HepG2 (cell line): ENCODE measurements at regions not wholly inside any gene's neighbourhood (a gene's known extent, or its start where the extent isn't known, plus 50 kb on each side); places are given as distances from the start of the nearest gene placed in this dataset.

ENCODE experiments used
- ATAC-seq: fragments of 200-7000 bp; cut with Tn5 transposase; 3 replicates; pipeline ENCODE4 v1.9.1; 2020; ENCODE audit warnings: mild to moderate bottlenecking, moderate library complexity
- BruUV-seq: library from RNA; stranded (reverse); fragments of 400-500 nt; replicated peaks from 2 replicates; lab custom pipeline; 2021; lab: Mats Ljungman, UMichigan
- CTCF ChIA-PET: fragments of 300-600 bp; formaldehyde crosslinking; extraction: SDS; loops from one replicate; lab custom pipeline; 2021; ENCODE audit warnings: low total read pairs, inconsistent platforms, low intra/inter-chr PET ratio; lab: Yijun Ruan, JAX
- POLR2A ChIA-PET: fragments of 350-600 bp; sonication (Branson Sonifier 250); formaldehyde crosslinking; loops from one replicate; lab custom pipeline; 2020; ENCODE audit warnings: antibody characterized with exemption, inconsistent platforms; lab: Yijun Ruan, JAX
- DNase-seq: peaks from one replicate; pipeline ENCODE4 v3.0.0-alpha.2; 2015; ENCODE audit warnings: low spot score
- FAIRE-seq: peaks from 3 replicates; lab custom pipeline; 2011; peaks lifted over from hg19 to GRCh38; lab: Jason Lieb, UNC
- H2AFZ ChIP-seq: one replicate; pipeline ENCODE4 v1.6.1; 2011; ENCODE audit warnings: low read length, inconsistent platforms
- H3K27ac ChIP-seq: fragments of 300-600 bp; 3 replicates; pipeline ENCODE4 v1.8.0; 2011; ENCODE audit warnings: mixed run types, mild to moderate bottlenecking, mixed read lengths, low read length, inconsistent platforms; ENCODE audit not compliant: insufficient read depth; ENCODE audit errors: extremely low read length
- H3K27me3 ChIP-seq, 2 experiments: fragments of 200-600 bp in 1 of 2; 2 replicates in 1 of 2; 3 replicates in 1 of 2; pipeline versions ENCODE4 v1.6.0 to v1.8.0; 2011; ENCODE audit warnings: low read length in 2 of 2, mild to moderate bottlenecking in 2 of 2, moderate library complexity in 2 of 2, inconsistent platforms in 1 of 2; ENCODE audit not compliant: insufficient read depth in 2 of 2, control insufficient read depth in 1 of 2
- H3K36me3 ChIP-seq, 2 experiments: fragments of 200-600 bp in 1 of 2; replicated peaks in 1 of 2; 2 replicates in 1 of 2; 3 replicates in 1 of 2; pipeline versions ENCODE4 v1.5.1 to v1.8.0; 2011; ENCODE audit warnings: low read length in 2 of 2, inconsistent platforms in 1 of 2; ENCODE audit not compliant: insufficient read depth in 2 of 2, control insufficient read depth in 1 of 2
- H3K4me1 ChIP-seq: 2 replicates; pipeline ENCODE4 v1.5.1; 2012; ENCODE audit warnings: low read length, inconsistent platforms; ENCODE audit not compliant: insufficient read depth
- H3K4me2 ChIP-seq: 2 replicates; pipeline ENCODE4 v1.6.0; 2011; ENCODE audit warnings: low read depth, low read length, inconsistent platforms
- H3K4me3 ChIP-seq, 3 experiments: fragments of 200-600 bp in 1 of 3; sonication (generic), shearing (Covaris generic) in 1 of 3; replicated peaks in 1 of 3; 2 replicates each; pipeline ENCODE4 v1.5.1; 2011 to 2016; ENCODE audit warnings: low read length in 3 of 3, inconsistent platforms in 2 of 3, low read depth in 2 of 3, mild to moderate bottlenecking in 2 of 3, control low read depth in 1 of 3, mixed read lengths in 1 of 3; ENCODE audit not compliant: insufficient read depth in 1 of 3
- H3K79me2 ChIP-seq: one replicate; pipeline ENCODE4 v1.6.1; 2011; ENCODE audit warnings: low read length, inconsistent platforms; ENCODE audit not compliant: insufficient read depth
- H3K9ac ChIP-seq: 2 replicates; pipeline ENCODE4 v1.6.0; 2011; ENCODE audit warnings: mild to moderate bottlenecking, low read depth, low read length, inconsistent platforms; ENCODE audit not compliant: insufficient read depth
- H3K9me3 ChIP-seq: 2 replicates; pipeline ENCODE4 v1.5.1; 2012; ENCODE audit warnings: mild to moderate bottlenecking, low read length
- H4K20me1 ChIP-seq: 2 replicates; pipeline ENCODE4 v1.6.0; 2011; ENCODE audit warnings: inconsistent platforms, mild to moderate bottlenecking, low read length, moderate library complexity; ENCODE audit not compliant: insufficient read depth
- ETV5 ChIP-seq: IDR thresholded peaks from 2 replicates; pipeline ENCODE4 v1.6.1; 2018; ENCODE audit warnings: missing biosample characterization, missing genetic modification reagents, inconsistent platforms, borderline replicate concordance
- GMEB1 ChIP-seq: sonication (generic); formaldehyde crosslinking; IDR thresholded peaks from 2 replicates; pipeline ENCODE4 v1.5.1; 2020; ENCODE audit warnings: missing genetic modification reagents, mild to moderate bottlenecking, borderline replicate concordance
- KMT2A ChIP-seq: sonication (generic); formaldehyde crosslinking; IDR thresholded peaks from 2 replicates; pipeline ENCODE4 v1.4.0; 2020; ENCODE audit warnings: missing genetic modification reagents
- LRRFIP1 ChIP-seq: sonication (generic); formaldehyde crosslinking; conservative IDR thresholded peaks from 2 replicates; pipeline ENCODE4 v1.4.0; 2020; ENCODE audit warnings: missing genetic modification reagents
- MNT ChIP-seq: fragments of 450-650 bp; IDR thresholded peaks from 2 replicates; pipeline ENCODE4 v1.6.1; 2016
- NCOA5 ChIP-seq: sonication (generic); formaldehyde crosslinking; IDR thresholded peaks from 2 replicates; pipeline ENCODE4 v1.4.0; 2020; ENCODE audit warnings: missing genetic modification reagents
- NFYC ChIP-seq: IDR thresholded peaks from 2 replicates; pipeline ENCODE4 v1.6.1; 2016; ENCODE audit warnings: missing genetic modification reagents, missing compliant biosample characterization
- PBX2 ChIP-seq: IDR thresholded peaks from 2 replicates; pipeline ENCODE4 v1.6.1; 2016; ENCODE audit warnings: control low read depth
- RFX1 ChIP-seq: fragments of 450-650 bp; IDR thresholded peaks from 2 replicates; pipeline ENCODE4 v1.6.1; 2017
- SUZ12 ChIP-seq: fragments of 150-350 bp; IDR thresholded peaks from 2 replicates; pipeline ENCODE4 v1.6.1; 2014; ENCODE audit warnings: low read depth, low read length
- ZBTB1 ChIP-seq: sonication (generic); formaldehyde crosslinking; IDR thresholded peaks from 2 replicates; pipeline ENCODE4 v1.4.0; 2020; ENCODE audit warnings: missing genetic modification reagents, borderline replicate concordance
- ZBTB37 ChIP-seq: sonication (generic); formaldehyde crosslinking; IDR thresholded peaks from 2 replicates; pipeline ENCODE4 v1.4.0; 2020; ENCODE audit warnings: mild to moderate bottlenecking, missing genetic modification reagents
- ZNF33A ChIP-seq: sonication (generic); formaldehyde crosslinking; IDR thresholded peaks from 2 replicates; pipeline ENCODE4 v1.5.1; 2020; ENCODE audit warnings: missing genetic modification reagents, mild to moderate bottlenecking, moderate library complexity, borderline replicate concordance
- ZNF703 ChIP-seq: sonication (generic); formaldehyde crosslinking; IDR thresholded peaks from 2 replicates; pipeline ENCODE4 v1.5.1; 2020; ENCODE audit warnings: missing genetic modification reagents, mild to moderate bottlenecking, moderate library complexity, borderline replicate concordance
- WGBS: methylation state at CpG from one replicate; pipeline ENCODE4 v1.1.6; 2017; ENCODE audit warnings: low lambda C conversion rate; 5-methylcytosine and 5-hydroxymethylcytosine counted together
- in situ Hi-C: cut with HindIII; loops from 2 replicates; pipeline ENCODE4 v1.10.0; 2017; ENCODE audit warnings: low pct_unique_long_range_greater_than_20kb; ENCODE audit not compliant: extremely low pct_ligation_motif_present
- intact Hi-C: fragments of 100-400 bp; cut with micrococcal nuclease; formaldehyde crosslinking; loops from one replicate; pipeline ENCODE4 v1.10.0; 2022; ENCODE audit not compliant: unreplicated experiment

- no peak overlapping the region for H3K9ac ChIP-seq
- no peak overlapping the region for H2AFZ ChIP-seq
- H4K20me1 ChIP-seq = no peaks in the 10 kb centered on the region
- 4% methylated on average over 1 of the region's 1 CpG for WGBS
- BruUV-seq = no TSS peak
- DNase-seq (no peak), FAIRE-seq (no peak), ATAC-seq (no peak)
- H3K4me3 ChIP-seq = no peak overlapping the region
- TF ChIP-seq LRRFIP1 (CRISPR knock-in tag) (no peak), GMEB1 (CRISPR knock-in tag) (no peak), NFYC (CRISPR knock-in tag) (no peak), MNT (no peak), KMT2A (no peak), PBX2 (CRISPR knock-in tag) (no peak), ZNF703 (no peak), ZBTB1 (CRISPR knock-in tag) (no peak), ZBTB37 (CRISPR knock-in tag) (no peak), RFX1 (no peak), ZNF33A (CRISPR knock-in tag) (no peak), NCOA5 (CRISPR knock-in tag) (no peak), SUZ12 (no peak), ETV5 (CRISPR knock-in tag) (no peak)
- H3K36me3 ChIP-seq = no peaks in the 10 kb centered on the region
- H3K9me3 ChIP-seq = no peaks in the 10 kb centered on the region
- CTCF ChIA-PET = no interaction called here
- H3K79me2 ChIP-seq = no peaks in the 10 kb centered on the region
- in situ Hi-C loops = no loop called here
- no peak overlapping the region for H3K4me2 ChIP-seq
- intact Hi-C loops = no loop called here
- no peaks in the 10 kb centered on the region for H3K4me1 ChIP-seq
- POLR2A ChIA-PET = no interaction called here
- peaks cover 0 to 4% of the 10 kb centered on the region in 2 experiments; a peak in 1 of 5 replicates for H3K27me3 ChIP-seq
- H3K27ac ChIP-seq = no peak overlapping the region
These were observed 105.7 kb upstream of the C10orf90 start for GRCh38 chr10:126776168-126776567.
